Fibroblast of pulmonary artery (primary cell): ENCODE measurements at regions not wholly inside any gene's neighbourhood (a gene's known extent, or its start where the extent isn't known, plus 50 kb on each side); places are given as distances from the start of the nearest gene placed in this dataset.

ENCODE experiments used
- DNase-seq: peaks from one replicate; pipeline ENCODE4 v3.0.0-alpha.2; 2010; ENCODE audit warnings: low read depth
- H3K4me3 ChIP-seq: replicated peaks from 2 replicates; pipeline ENCODE4 v1.5.1; 2011; ENCODE audit warnings: low read depth, mild to moderate bottlenecking, control low read depth, low read length, moderate library complexity
- CTCF ChIP-seq: IDR thresholded peaks from 2 replicates; pipeline ENCODE4 v1.5.1; 2011; ENCODE audit warnings: mild to moderate bottlenecking, control low read depth, low read length, inconsistent platforms; ENCODE audit errors: missing control alignments

GRCh38 chrX:38970074-38970473, 168.8 kb downstream of the MID1IP1 start:
- no peak for TF ChIP-seq CTCF
- no peak for DNase-seq
- no peak overlapping the region for H3K4me3 ChIP-seq

- H3K4me3 ChIP-seq: no peak overlapping the region
- TF ChIP-seq CTCF: no peak
- no peak for DNase-seq
These were observed 169.6 kb downstream of the MID1IP1 start for GRCh38 chrX:38970845-38971244.

GRCh38 chrX:38973322-38973721, 172.1 kb downstream of the MID1IP1 start:
- no peak overlapping the region for H3K4me3 ChIP-seq
- peak; percentile 47 for DNase-seq
- TF ChIP-seq CTCF: no peak

- no peak overlapping the region for H3K4me3 ChIP-seq
- TF ChIP-seq CTCF: no peak
- no peak for DNase-seq
These were observed 173.3 kb downstream of the MID1IP1 start for GRCh38 chrX:38974542-38974941.

- no peak overlapping the region for H3K4me3 ChIP-seq
- no peak for TF ChIP-seq CTCF
- peak; percentile 18 for DNase-seq
These were observed 174.2 kb downstream of the MID1IP1 start for GRCh38 chrX:38975368-38975942.

GRCh38 chrX:38982370-38982769, 181.1 kb downstream of the MID1IP1 start:
- TF ChIP-seq CTCF: no peak
- no peak for DNase-seq
- no peak overlapping the region for H3K4me3 ChIP-seq

- H3K4me3 ChIP-seq: no peak overlapping the region
- no peak for TF ChIP-seq CTCF
- no peak for DNase-seq
These were observed 181.6 kb downstream of the MID1IP1 start for GRCh38 chrX:38982843-38983242.
